ENCODE measurements at regions not wholly inside any gene's neighbourhood (a gene's known extent, or its start where the extent isn't known, plus 50 kb on each side); places are given as distances from the start of the nearest gene placed in this dataset.
"Not testable (repeated sequence)": the region's sequence is repeated elsewhere in the genome, so short reads cannot be mapped to it uniquely, and the experiment has no call there.

GRCh38 chr13:60275208-60275607 is 111.5 kb upstream of the DIAPH3 start:
- no peaks in the 10 kb centered on the region for H3K4me1 ChIP-seq (replicated peaks)
- no peak overlapping the region for H3K27ac ChIP-seq
- H3K27me3 ChIP-seq (replicated peaks; ENCODE audit: insufficient read depth) = no peaks in the 10 kb centered on the region
- intact Hi-C loops (cut with DNase I) = no loop called here
- H3K9me3 ChIP-seq = no peaks in the 10 kb centered on the region
- no peak for DNase-seq (ENCODE audit: low spot score)
- no peaks in the 10 kb centered on the region for H3K36me3 ChIP-seq
- 87% methylated on average over 9 of the region's 9 CpGs for WGBS
- TF ChIP-seq POLR2A (IDR thresholded peaks at IDR 0.05) (no peak), POLR2AphosphoS5 (IDR thresholded peaks at IDR 0.05) (no peak), CTCF (IDR thresholded peaks at IDR 0.05) (no peak)
- H3K4me3 ChIP-seq = no peak overlapping the region

- H3K27me3 ChIP-seq (replicated peaks; ENCODE audit: insufficient read depth); H3K4me1 ChIP-seq (replicated peaks); H3K27ac ChIP-seq; DNase-seq (ENCODE audit: low spot score); H3K4me3 ChIP-seq; H3K9me3 ChIP-seq; intact Hi-C loops (cut with DNase I); H3K36me3 ChIP-seq: not testable (repeated sequence)
- 89% methylated on average over 1 of the region's 1 CpG for WGBS
Measured at GRCh38 chr13:60280524-60280923, 116.5 kb upstream of the TDRD3 start.

- no peaks in the 10 kb centered on the region for H3K9me3 ChIP-seq
- no peaks in the 10 kb centered on the region for H3K27me3 ChIP-seq (replicated peaks; ENCODE audit: insufficient read depth)
- no peak overlapping the region for H3K27ac ChIP-seq
- TF ChIP-seq POLR2A (IDR thresholded peaks at IDR 0.05) (no peak), POLR2AphosphoS5 (IDR thresholded peaks at IDR 0.05) (no peak), CTCF (IDR thresholded peaks at IDR 0.05) (no peak)
- intact Hi-C loops (cut with DNase I) = no loop called here
- H3K4me1 ChIP-seq (replicated peaks) = no peaks in the 10 kb centered on the region
- no peak for DNase-seq (ENCODE audit: low spot score)
- H3K4me3 ChIP-seq = no peak overlapping the region
- no peaks in the 10 kb centered on the region for H3K36me3 ChIP-seq
- 23% methylated on average over 2 of the region's 2 CpGs for WGBS
Measured at GRCh38 chr13:60282186-60282585, 114.8 kb upstream of the TDRD3 start.

- Histone ChIP-seq H3K36me3 (no peaks in the 10 kb centered on the region), H3K27me3 (replicated peaks; ENCODE audit: insufficient read depth) (no peaks in the 10 kb centered on the region), H3K9me3 (no peaks in the 10 kb centered on the region), H3K4me3 (no peak overlapping the region), H3K27ac (no peak overlapping the region), H3K4me1 (replicated peaks) (no peaks in the 10 kb centered on the region)
- whole genome bisulfite sequencing = 10% methylated on average over 1 of the region's 1 CpG
- no peak for DNase-seq (ENCODE audit: low spot score)
- intact Hi-C loops (cut with DNase I) = no loop called here
- TF ChIP-seq POLR2AphosphoS5 (IDR thresholded peaks at IDR 0.05) = no peak
- TF ChIP-seq POLR2A (IDR thresholded peaks at IDR 0.05) = no peak
- no peak for TF ChIP-seq CTCF (IDR thresholded peaks at IDR 0.05)
Measured at GRCh38 chr13:60282708-60283107, 114.3 kb upstream of the TDRD3 start.

GRCh38 chr13:60286707-60287106 is 110.3 kb upstream of the TDRD3 start:
- no peak overlapping the region for H3K27ac ChIP-seq
- TF ChIP-seq POLR2AphosphoS5 (IDR thresholded peaks at IDR 0.05) (no peak), POLR2A (IDR thresholded peaks at IDR 0.05) (no peak), CTCF (IDR thresholded peaks at IDR 0.05) (no peak)
- H3K36me3 ChIP-seq = no peaks in the 10 kb centered on the region
- DNase-seq (ENCODE audit: low spot score) = no peak
- H3K27me3 ChIP-seq (replicated peaks; ENCODE audit: insufficient read depth) = no peaks in the 10 kb centered on the region
- H3K9me3 ChIP-seq = no peaks in the 10 kb centered on the region
- intact Hi-C loops (cut with DNase I) = no loop called here
- H3K4me3 ChIP-seq = no peak overlapping the region
- no peaks in the 10 kb centered on the region for H3K4me1 ChIP-seq (replicated peaks)
- WGBS = 89% methylated on average over 10 of the region's 10 CpGs

Data from prostate gland (tissue), 2 donors.